HepG2 (cell line): ENCODE measurements at regions not wholly inside any gene's neighbourhood (a gene's known extent, or its start where the extent isn't known, plus 50 kb on each side); places are given as distances from the start of the nearest gene placed in this dataset.
A peak's percentile ranks its signal among the peaks of the same experiment; 100 is the strongest.

ENCODE experiments used
- AGO2 ChIP-seq: fragments of 200-400 bp; formaldehyde crosslinking; optimal IDR thresholded peaks from 2 replicates; pipeline ENCODE3; 2017; ENCODE audit warnings: mild to moderate bottlenecking, low read depth, low read length, moderate library complexity
- GATAD2A ChIP-seq: IDR thresholded peaks from 2 replicates; pipeline ENCODE4 v1.6.1; 2016
- GMEB2 ChIP-seq: IDR thresholded peaks from 2 replicates; pipeline ENCODE4 v1.6.1; 2016; ENCODE audit warnings: missing biosample characterization, missing genetic modification reagents, low read depth
- HOXA9 ChIP-seq: sonication (generic); formaldehyde crosslinking; IDR thresholded peaks from 2 replicates; pipeline ENCODE4 v1.8.1; 2022; ENCODE audit warnings: missing genetic modification reagents, mild to moderate bottlenecking, moderate library complexity, borderline replicate concordance
- KLF11 ChIP-seq: IDR thresholded peaks from 2 replicates; pipeline ENCODE4 v1.6.1; 2016; ENCODE audit warnings: missing compliant biosample characterization
- KLF15 ChIP-seq: sonication (generic); formaldehyde crosslinking; IDR thresholded peaks from 2 replicates; pipeline ENCODE4 v1.8.1; 2023; ENCODE audit warnings: borderline replicate concordance, mild to moderate bottlenecking, inconsistent platforms, missing genetic modification reagents, mixed read lengths
- MIER3 ChIP-seq: IDR thresholded peaks from 2 replicates; pipeline ENCODE4 v1.6.1; 2016; ENCODE audit warnings: missing compliant biosample characterization, borderline replicate concordance
- PCBP1 ChIP-seq: fragments of 200-400 bp; formaldehyde crosslinking; IDR thresholded peaks from 2 replicates; pipeline ENCODE4 v1.6.1; 2017; ENCODE audit warnings: mild to moderate bottlenecking, low read depth, low read length, borderline replicate concordance
- RBM22 ChIP-seq: fragments of 200-400 bp; formaldehyde crosslinking; optimal IDR thresholded peaks from 2 replicates; pipeline ENCODE3; 2017; ENCODE audit warnings: mild to moderate bottlenecking, low read length, moderate library complexity
- RBM39 ChIP-seq: fragments of 200-400 bp; formaldehyde crosslinking; IDR thresholded peaks from one replicate; pipeline ENCODE4 v1.6.1; 2018; ENCODE audit warnings: antibody characterized with exemption, mild to moderate bottlenecking, low read depth, low read length; ENCODE audit not compliant: poor library complexity, severe bottlenecking
- RFX3 ChIP-seq: IDR thresholded peaks from 2 replicates; pipeline ENCODE4 v1.6.1; 2016; ENCODE audit warnings: missing biosample characterization, missing genetic modification reagents
- SETDB1 ChIP-seq: sonication (generic); formaldehyde crosslinking; IDR thresholded peaks from 2 replicates; pipeline ENCODE4 v1.5.1; 2020; ENCODE audit warnings: missing genetic modification reagents, mild to moderate bottlenecking, borderline replicate concordance
- SMAD3 ChIP-seq: sonication (generic); formaldehyde crosslinking; IDR thresholded peaks from 2 replicates; pipeline ENCODE4 v1.4.0; 2020; ENCODE audit warnings: missing genetic modification reagents
- SP2 ChIP-seq: sonication (generic); formaldehyde crosslinking; IDR thresholded peaks from 2 replicates; pipeline ENCODE4 v1.5.1; 2020; ENCODE audit warnings: mild to moderate bottlenecking, missing genetic modification reagents
- TBP ChIP-seq: sonication (generic); formaldehyde crosslinking; IDR thresholded peaks from 2 replicates; pipeline ENCODE4 v1.5.0; 2020; ENCODE audit warnings: missing genetic modification reagents
- TOE1 ChIP-seq: sonication (generic); formaldehyde crosslinking; IDR thresholded peaks from 2 replicates; pipeline ENCODE4 v1.4.0; 2020; ENCODE audit warnings: mild to moderate bottlenecking, missing genetic modification reagents
- YY1 ChIP-seq: IDR thresholded peaks from 2 replicates; pipeline ENCODE4 v1.6.1; 2011; ENCODE audit warnings: low read length, low read depth, moderate library complexity, mild to moderate bottlenecking; ENCODE audit not compliant: insufficient read depth, insufficient replicate concordance
- ZFP82 ChIP-seq: sonication (generic); formaldehyde crosslinking; IDR thresholded peaks from 2 replicates; pipeline ENCODE4 v1.5.1; 2020; ENCODE audit warnings: mild to moderate bottlenecking, missing genetic modification reagents, borderline replicate concordance
- ZNF615 ChIP-seq: sonication (generic); formaldehyde crosslinking; IDR thresholded peaks from 2 replicates; pipeline ENCODE4 v1.5.0; 2020; ENCODE audit warnings: mild to moderate bottlenecking, missing genetic modification reagents, borderline replicate concordance
- ZNF672 ChIP-seq: sonication (generic); formaldehyde crosslinking; IDR thresholded peaks from 2 replicates; pipeline ENCODE4 v1.8.1; 2022; ENCODE audit warnings: missing genetic modification reagents
- TF ChIP-seq, protein P1 (sequence below): sonication (generic); formaldehyde crosslinking; IDR thresholded peaks from 2 replicates; pipeline ENCODE4 v1.4.0; 2020; ENCODE audit warnings: mild to moderate bottlenecking, missing genetic modification reagents
- TF ChIP-seq, protein P2 (sequence below): sonication (generic); formaldehyde crosslinking; IDR thresholded peaks from 2 replicates; pipeline ENCODE4 v1.4.0; 2020; ENCODE audit warnings: missing genetic modification reagents
- TF ChIP-seq, protein P3 (sequence below): sonication (generic); formaldehyde crosslinking; IDR thresholded peaks from 2 replicates; pipeline ENCODE4 v1.8.0; 2022; ENCODE audit warnings: mild to moderate bottlenecking, missing genetic modification reagents, moderate library complexity

DNA sequence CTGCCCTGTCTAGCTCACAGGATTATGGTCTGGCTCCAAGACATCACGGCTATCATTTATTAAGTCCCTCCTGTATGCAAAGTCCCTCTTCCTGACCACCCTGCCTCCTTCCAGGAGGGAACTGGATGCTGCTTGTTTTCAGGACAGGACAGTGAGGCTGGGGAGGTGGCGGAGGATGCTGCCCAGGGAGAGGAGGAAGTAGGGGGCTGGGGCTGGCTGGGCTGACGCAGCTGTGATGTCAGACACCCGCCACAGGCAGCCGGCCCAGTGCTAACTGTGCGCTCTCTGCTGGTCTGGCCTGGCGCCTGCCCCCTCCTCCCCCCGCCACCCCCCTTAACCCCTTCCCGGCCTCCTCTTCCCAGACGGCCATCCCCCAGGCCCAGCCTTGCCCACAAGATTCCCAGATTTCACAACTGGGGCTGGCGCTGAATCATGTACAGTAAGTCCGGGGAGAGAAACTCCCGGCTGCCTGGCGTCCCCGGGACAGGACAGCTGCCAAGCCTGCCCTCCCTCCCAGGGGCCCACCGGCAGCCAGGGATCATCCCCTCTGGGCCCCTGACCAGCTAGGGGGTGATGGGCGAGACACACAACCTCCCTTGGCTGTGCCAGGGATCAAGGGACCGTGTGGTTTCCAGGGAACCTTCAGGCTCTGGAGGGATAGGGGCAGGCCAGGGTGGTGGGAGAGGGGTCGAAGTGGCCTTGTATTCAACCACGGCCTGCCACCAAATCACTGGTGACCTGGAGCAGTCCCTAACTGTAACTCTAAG, 118.1 kb downstream of the CEBPB start (continued):
- TF ChIP-seq, protein P1, sequence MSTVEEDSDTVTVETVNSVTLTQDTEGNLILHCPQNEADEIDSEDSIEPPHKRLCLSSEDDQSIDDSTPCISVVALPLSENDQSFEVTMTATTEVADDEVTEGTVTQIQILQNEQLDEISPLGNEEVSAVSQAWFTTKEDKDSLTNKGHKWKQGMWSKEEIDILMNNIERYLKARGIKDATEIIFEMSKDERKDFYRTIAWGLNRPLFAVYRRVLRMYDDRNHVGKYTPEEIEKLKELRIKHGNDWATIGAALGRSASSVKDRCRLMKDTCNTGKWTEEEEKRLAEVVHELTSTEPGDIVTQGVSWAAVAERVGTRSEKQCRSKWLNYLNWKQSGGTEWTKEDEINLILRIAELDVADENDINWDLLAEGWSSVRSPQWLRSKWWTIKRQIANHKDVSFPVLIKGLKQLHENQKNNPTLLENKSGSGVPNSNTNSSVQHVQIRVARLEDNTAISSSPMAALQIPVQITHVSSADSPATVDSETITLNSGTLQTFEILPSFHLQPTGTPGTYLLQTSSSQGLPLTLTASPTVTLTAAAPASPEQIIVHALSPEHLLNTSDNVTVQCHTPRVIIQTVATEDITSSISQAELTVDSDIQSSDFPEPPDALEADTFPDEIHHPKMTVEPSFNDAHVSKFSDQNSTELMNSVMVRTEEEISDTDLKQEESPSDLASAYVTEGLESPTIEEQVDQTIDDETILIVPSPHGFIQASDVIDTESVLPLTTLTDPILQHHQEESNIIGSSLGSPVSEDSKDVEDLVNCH (CRISPR knock-in tag): no peak
- TF ChIP-seq ZNF615 (CRISPR knock-in tag) (no peak), KLF11 (peak; percentile 31; the same call in 1 of the 2 replicates), SETDB1 (CRISPR knock-in tag) (no peak), SMAD3 (CRISPR knock-in tag) (peak; percentile 72; the same call in 1 of the 2 replicates), TOE1 (CRISPR knock-in tag) (no peak; the same call in 1 of the 2 replicates), SP2 (no peak), RFX3 (CRISPR knock-in tag) (0 out of 2 replicates have a peak, but pooled peaks have one; percentile 34), MIER3 (CRISPR knock-in tag) (peak; percentile 83; the same call in 1 of the 2 replicates), TBP (CRISPR knock-in tag) (0 out of 2 replicates have a peak, but pooled peaks have one; percentile 75), ZNF672 (CRISPR knock-in tag) (no peak), RBM39 (peak; percentile 65), AGO2 (peak; percentile 47), GATAD2A (CRISPR knock-in tag) (peak; percentile 90), KLF15 (CRISPR knock-in tag) (0 out of 2 replicates have a peak, but pooled peaks have one; percentile 18), HOXA9 (CRISPR knock-in tag) (0 out of 2 replicates have a peak, but pooled peaks have one; percentile 16), ZFP82 (CRISPR knock-in tag) (no peak), YY1 (peak; percentile 35), PCBP1 (peak; percentile 88; the same call in 1 of the 2 replicates), RBM22 (no peak), GMEB2 (CRISPR knock-in tag) (no peak)
- TF ChIP-seq, protein P2, sequence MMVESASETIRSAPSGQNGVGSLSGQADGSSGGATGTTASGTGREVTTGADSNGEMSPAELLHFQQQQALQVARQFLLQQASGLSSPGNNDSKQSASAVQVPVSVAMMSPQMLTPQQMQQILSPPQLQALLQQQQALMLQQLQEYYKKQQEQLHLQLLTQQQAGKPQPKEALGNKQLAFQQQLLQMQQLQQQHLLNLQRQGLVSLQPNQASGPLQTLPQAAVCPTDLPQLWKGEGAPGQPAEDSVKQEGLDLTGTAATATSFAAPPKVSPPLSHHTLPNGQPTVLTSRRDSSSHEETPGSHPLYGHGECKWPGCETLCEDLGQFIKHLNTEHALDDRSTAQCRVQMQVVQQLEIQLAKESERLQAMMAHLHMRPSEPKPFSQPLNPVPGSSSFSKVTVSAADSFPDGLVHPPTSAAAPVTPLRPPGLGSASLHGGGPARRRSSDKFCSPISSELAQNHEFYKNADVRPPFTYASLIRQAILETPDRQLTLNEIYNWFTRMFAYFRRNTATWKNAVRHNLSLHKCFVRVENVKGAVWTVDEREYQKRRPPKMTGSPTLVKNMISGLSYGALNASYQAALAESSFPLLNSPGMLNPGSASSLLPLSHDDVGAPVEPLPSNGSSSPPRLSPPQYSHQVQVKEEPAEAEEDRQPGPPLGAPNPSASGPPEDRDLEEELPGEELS (CRISPR knock-in tag): no peak; the same call in 1 of the 2 replicates
- TF ChIP-seq, protein P3, sequence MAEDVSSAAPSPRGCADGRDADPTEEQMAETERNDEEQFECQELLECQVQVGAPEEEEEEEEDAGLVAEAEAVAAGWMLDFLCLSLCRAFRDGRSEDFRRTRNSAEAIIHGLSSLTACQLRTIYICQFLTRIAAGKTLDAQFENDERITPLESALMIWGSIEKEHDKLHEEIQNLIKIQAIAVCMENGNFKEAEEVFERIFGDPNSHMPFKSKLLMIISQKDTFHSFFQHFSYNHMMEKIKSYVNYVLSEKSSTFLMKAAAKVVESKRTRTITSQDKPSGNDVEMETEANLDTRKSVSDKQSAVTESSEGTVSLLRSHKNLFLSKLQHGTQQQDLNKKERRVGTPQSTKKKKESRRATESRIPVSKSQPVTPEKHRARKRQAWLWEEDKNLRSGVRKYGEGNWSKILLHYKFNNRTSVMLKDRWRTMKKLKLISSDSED (CRISPR knock-in tag): no peak
